NCI-H345 (cell line): ENCODE measurements at regions not wholly inside any gene's neighbourhood (a gene's known extent, or its start where the extent isn't known, plus 50 kb on each side); places are given as distances from the start of the nearest gene placed in this dataset.

ENCODE experiments used
- DNase-seq: peaks from one replicate; lab custom pipeline; 2025; lab: John Stamatoyannopoulos, UW

DNA sequence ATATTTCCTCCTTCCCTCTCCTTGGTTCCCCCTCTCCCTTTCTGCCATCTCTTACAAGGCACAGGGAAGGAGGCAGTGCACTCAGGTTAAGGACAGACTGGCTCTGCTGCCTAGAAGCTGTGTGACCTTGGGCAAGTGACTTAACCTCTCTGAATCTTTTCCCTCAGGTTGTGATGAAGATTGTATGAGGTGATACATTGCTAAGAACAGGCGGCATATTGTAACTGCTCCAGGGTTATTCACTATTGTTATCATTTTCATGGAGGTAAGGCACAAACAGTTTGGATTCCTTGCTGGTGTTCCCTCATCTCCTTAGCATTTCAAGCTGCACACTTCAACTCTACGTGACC lies 126.6 kb upstream of the CXCR4 start:
- DNase-seq = no peak

DNA sequence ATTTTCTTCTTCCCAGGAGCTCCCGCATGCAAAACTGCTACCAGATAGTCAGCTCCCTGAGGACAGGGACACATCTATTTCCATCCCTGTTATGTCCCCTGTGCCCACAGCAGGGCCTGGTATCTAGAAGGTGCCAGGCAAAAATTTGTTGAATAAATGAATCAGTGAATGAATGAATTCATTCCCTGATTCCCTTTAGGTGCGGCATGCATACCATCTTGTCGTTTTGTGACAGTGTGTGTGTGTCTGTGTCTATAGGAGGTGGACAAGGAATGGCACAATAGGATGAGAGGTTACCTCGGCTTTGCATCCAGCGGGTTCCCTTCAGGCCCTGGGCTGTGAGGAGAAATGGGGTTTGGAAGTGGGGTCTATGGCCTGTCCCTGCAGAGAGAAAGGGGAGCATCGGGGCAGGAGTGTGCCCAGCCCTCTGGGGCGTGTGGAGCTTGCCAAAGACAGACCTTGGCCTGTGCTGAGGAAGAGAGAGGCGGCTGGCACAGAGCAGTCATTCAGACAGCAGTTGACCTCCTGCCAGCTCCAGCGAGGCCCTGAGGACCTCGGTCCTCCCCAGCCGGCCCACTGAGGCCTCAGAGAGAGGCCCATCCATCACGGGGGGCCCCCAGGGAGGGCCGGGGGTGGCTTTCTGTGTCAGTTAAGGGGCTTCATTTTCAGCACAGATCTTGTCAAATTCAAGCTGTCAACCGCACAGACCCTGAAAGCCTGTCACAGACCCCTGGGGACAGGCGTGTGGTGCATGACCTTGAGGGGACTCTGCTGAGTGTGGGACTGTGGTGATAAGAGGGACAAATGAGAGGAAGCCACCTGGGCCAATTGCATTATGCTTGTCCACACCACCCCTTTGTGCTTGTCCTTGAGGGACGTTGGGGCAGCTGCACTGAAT lies 125.9 kb upstream of the CXCR4 start:
- no peak for DNase-seq

DNA sequence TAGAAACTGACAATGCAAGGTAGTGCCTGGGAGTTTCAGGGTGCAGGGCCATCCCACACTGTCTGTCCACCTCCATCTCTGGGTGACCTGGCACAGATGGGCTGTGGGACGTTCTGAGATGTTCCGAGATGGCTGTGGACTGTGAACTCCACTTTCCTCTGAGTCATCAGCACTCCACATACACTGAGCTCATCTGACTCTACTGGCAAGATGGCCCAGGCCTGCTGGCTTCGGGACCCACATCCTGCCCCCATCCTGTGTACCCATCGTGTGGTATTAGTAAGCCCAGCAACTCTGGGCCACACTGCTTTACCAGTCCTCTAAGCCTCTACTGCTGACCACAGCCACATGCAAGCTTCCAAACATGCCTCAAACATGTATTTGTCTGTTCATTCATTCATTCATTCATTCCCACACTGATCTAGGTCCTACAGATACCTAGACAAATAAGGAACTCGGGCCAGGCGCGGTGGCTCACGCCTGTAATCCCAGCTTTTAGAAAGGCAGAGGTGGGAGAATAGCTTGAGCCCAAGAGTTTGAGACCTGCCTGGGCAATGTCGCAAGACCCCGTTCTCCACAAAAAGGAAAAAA lies 124.8 kb upstream of the CXCR4 start:
- no peak for DNase-seq

DNA sequence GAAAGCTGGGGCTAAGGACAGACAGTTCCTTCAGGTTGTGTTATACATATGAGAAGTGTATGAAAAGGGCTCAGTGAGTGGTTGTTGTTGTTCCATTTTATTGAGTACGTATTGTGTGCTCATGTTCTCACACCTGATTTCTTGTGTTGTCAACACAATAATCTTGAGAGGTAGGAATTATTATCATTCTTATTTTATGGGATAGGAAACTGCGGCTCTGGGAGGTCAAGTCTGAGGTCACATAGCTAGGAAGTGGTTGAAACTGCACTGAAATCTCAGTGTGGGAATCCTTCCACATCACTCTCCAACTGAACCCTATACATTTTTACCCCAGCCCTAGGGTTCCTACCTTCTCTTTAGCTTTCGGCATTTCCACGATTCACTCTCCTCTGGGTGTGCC lies 124.2 kb upstream of the CXCR4 start:
- DNase-seq = no peak

DNA sequence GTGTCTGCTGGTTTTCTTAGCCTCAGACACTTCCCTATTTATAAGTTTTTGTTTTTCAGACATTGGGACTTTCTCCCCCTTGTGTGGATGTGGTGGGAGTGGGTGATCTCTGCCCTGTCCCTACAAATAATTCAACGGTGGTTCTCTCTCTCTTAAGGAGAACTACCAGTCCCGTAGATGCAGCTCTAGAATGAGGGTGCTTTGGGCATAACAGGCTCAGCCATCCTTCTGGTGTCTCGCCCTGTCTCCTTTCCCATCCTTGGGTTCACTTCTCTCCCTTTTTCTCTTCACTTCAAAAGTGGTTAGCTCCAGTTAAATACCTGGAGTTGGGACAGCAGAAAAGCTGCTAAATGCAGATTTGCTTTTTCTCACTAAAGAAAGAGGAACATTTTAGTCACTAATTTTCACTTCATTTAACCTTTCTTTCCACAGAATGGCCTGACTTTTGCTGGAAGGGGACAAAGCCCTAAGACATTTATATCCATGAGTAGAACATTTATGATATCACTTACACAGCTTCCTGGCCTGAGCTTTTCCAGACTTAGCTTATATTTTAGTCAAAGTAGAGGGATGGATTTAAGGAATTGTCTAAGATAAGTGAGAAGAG lies 121.2 kb upstream of the CXCR4 start:
- no peak for DNase-seq

DNA sequence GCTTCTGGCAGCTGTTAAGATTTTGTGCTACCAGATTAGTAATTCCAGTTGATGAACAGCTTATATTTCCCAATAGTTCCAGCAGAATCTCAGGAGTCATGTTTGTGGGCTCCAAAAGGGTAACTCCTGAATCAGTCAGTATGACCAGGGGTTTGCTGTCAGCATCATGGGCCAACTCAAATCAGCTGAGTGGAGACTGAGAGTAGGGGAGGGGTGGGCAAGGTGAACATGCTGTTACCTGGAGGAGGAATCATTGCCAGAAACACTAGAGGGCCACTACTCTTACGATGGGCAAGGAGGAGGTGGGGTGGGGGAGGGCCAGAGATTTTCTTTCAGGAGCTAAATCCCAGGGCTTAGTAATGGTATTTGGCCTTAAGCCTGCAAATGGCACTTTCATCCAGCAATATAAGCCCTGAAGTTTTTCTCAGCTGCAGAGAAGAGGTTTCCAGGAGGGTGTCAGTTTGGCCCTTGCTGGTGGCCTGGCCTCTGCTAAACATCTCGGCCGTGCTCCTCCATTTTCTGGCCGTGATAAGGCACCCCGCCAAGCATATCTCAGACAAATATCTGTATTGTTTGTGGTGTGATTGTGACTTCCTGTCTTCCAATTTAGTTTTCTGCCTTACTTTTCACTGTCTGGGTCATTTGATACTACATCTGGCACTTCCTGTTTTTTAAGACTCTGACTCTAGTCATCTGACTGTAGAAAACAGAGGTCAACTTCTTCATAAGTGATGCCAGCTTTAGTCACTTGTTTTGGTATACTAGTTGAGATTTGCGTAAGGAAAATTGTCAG lies 120.5 kb upstream of the CXCR4 start:
- DNase-seq = no peak

DNA sequence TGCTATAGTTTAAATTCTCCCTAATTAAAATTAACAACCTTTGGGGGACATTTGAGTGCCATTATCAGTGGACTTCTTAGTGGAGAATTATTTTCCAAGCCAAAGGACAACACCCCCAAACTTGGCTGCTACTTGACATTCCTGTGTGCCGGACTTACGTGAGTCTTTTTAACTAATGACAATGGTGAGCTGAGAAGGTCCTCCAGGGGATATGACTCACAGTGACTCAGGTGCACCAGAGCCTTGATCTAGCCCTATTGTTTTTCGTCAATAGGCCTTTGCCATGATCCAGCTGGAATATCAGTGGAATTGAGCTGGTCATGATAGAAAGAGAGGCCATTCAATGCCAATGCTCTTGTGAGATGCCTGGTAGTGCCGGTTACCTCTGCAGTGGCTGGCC lies 118.1 kb upstream of the CXCR4 start:
- DNase-seq = no peak

DNA sequence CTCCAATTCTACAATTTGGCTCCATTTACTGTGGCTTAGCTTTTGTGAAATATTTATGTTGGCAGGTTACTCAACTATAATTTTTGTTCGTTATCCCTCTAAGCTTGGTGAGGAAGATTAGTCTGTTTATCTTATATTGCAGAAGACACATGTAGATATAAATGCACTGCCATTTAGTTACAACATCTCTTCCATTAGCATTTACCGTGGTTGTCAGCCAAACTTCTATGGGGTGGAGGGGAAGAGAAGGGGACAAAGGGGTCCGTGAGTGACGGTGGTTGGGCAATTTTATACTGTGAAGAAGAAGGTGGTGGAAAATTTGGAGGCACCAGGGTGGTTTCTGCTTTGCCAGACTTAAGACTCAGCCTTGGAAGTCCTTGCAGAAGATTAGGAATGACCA lies 117.6 kb upstream of the CXCR4 start:
- DNase-seq = no peak

DNA sequence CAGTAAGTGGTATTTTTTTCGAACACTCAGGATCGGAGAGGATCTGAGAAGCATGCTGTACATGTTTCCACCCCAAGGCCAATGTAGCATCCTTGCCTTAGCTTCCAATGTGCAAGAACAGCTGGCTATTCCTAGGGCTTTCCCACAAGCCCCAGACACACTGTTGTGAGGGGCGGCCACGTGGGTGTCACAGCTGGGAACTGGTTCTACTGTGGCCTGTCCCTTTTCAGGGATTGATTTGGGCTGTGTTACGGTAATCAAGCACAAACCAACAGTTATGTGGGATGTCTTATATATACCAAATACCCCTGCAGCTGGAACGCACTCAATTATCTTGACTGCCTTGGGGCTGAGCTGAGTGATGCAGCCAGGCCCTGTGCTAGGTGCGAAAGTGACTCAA lies 116.3 kb upstream of the CXCR4 start:
- DNase-seq = no peak

DNA sequence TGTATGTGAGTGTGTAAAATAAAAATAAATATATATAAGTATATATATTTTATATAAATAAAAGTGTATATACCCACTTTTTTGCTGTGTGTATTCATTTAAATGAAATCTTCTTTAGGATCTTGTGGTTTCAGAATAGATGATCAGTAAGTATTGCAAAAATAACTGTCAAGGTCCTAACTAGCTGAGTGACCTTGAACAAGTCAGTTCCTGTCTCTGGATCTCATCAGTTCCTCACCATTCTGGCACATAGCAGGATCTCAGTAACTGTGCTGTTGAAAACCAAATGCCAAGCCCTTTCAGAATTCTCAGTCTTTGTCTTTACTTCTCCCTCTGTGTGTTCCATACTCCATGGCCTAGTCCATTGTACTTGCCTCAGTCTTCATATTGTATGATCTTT lies 115.3 kb upstream of the CXCR4 start:
- no peak for DNase-seq

DNA sequence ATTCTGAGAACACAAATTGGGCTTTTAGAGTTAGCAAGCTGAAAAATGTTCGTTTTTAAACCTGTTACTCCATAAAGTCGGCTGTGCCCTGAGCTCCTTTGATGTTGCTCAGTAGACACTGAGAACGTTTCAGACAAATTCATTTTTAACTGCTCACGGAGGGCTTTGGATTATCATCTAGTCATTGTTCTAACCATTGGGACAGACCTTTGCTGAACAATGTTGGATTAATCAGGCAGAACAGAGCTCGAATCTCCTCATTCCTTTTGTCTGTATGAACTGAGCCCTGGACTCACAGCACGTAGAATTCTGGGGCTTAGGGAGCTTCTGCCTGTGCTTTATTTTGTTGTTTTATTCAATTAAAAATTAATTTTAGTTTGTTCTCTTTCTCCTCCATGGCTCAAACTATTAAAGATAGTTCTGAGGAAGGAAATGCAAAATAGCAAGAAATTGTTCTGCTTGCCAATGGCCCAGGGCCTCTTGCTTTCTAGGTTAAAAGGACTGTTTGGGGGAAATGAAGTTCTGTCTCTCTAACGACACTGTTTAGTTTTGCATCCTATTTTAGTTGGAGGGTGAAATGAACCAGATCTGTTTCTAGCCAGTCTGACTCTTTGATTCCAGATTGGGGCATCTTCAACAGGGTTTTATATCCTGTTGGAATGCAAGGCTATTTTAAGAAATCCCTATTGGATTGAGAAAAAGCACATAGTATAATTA lies 114.7 kb upstream of the CXCR4 start:
- DNase-seq = no peak

DNA sequence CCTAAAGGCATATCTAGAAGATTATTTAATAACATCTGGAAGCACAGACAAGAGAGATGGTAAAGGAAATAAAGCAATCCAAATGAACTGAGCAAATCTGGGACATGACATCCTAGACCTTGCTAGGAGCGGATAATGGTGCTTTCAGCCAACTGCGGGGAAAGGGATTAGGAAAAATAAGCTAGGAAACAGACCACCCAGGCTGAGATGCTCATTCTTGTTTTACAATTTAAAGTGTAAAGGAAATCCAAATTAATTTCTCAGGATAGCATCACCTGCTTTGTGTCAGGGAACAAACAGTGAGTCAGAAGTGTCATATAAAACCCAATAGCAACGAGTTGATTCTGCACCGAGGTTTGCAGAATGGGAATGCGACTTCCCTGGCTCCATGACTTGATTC lies 112.5 kb upstream of the CXCR4 start:
- DNase-seq = no peak

DNA sequence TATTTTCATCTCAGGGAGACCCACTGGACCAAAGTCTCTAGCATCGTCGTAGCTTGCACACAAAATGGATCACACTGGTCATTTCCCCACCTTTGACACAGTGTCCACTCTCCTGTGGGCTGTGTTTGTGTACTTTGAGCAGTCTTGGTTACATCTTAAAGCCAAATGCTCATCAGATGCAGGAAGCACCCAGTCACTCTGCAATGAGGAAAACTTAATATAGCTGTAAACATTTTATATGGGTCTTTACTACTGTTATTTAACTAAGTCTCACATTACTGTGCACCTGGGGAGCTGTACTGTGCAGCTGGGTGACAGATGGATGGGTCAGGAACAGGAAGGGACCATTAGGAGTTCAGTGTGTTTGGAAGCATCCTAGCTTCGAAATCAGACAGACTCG lies 109.0 kb upstream of the CXCR4 start:
- DNase-seq = no peak

DNA sequence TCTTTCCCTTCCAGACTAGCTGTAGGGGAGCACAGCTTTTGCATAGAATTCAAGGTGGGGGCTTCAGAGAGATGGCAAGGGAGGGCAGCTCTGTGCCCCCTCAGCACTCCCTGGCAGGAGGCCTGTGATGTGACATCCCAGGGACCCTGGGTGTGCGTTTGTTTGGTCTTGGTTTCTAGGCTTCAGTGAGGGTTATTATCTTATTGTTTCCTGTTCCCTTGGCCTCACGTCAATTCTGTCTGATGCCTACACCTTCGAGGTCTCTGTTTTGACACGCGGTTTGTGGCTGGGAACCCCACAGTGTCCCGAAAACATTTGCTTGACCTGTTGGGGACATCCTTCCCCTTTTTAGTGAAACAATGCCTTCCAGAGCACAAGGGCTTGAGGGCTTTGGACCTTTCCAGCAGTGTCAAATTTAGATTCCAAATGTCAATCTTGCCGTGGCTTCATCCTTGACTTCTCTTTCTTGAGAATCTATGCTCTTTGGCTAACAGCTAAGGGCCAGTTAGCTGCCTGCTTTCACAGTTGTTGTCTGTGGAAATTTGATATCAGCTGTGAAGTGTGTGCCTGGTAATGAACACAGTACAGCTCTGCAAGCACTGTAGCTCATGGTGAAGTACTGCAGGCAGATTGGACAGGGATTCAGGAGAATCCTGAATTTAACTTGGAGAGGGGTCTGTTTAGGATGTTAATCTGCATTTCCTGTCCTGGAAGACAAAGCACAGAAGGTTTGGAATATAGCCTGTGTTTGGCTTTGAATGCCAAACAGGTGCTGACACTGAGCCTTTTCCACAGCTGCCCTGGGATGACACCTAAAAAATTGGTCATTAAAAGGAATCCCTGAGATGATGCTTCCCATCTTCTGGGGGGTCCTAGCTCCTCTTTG lies 108.2 kb upstream of the CXCR4 start:
- peak; percentile 43 for DNase-seq

DNA sequence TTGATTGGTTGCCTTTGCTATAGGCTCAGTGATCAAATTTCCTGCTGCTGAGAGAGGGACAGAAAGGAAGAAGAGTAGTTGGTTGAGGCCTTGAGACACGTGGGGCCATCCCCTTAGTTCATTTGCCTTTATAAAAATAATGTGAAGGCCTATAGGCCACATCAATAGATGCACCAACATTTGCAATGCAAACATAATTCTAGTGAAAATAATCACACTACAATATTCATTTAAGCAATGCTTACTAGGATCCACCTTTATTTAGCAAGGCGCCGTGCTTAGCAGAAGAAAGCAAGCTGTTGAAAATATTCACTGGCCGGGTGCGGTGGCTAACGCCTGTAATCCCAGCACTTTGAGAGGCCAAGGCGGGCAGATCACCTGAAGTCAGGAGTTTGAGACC lies 105.3 kb upstream of the CXCR4 start:
- DNase-seq = no peak

DNA sequence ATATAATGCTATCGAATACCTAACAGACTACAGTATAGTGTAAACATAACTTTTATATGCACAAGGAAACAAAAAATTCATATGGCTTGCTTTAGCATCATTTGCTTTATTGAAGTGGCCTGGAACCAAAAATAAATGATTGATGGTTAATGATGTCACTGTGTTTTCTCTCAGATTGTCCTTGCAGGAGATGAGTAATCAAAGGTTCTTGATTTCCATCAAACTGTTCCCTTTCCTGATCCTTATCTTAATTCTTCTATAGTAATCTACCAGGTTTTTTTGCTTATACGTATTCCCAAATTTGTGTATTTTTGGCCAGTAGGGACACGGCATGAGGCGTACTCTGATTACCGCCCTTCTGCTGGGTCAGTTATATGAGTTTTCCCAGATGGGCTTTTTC lies 104.9 kb upstream of the CXCR4 start:
- DNase-seq = no peak

DNA sequence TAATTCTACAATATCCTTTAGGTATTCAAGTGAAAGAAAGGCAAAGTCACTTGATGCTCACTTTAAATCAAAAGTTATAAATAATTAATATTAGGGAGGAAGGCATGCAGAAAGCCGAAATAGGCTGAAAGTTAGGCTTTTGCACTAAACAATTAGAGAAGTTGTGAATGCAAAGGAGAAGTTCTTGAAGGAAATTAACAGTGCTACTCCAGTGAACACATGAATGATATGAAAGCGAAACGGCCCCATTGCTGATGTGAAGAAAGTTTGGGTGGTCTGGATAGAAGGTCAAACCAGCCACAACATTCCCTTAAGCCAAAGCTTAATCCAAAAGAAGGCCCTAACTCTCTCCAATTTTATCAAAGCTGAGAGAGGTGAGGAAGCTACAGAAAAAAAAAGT lies 103.1 kb upstream of the CXCR4 start:
- no peak for DNase-seq

DNA sequence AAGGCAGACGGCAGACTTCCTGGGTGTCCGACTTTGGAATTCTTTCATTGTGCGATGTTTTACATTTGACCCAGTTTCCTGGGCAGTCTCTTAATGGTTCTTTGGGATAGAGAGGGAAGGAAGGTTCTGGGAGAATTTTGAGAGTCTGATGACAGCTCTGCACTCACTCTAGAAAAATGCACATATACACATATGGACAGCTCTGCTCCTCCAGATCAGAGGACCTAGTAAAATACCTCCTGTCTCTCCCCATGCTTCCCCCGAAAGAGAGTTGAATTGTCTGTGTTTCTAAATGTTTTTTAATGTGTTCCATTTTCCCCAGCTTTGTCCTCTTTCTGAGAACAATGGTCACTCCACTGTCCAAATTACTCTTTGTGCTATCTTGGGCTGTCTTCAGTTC lies 102.0 kb upstream of the CXCR4 start:
- no peak for DNase-seq

DNA sequence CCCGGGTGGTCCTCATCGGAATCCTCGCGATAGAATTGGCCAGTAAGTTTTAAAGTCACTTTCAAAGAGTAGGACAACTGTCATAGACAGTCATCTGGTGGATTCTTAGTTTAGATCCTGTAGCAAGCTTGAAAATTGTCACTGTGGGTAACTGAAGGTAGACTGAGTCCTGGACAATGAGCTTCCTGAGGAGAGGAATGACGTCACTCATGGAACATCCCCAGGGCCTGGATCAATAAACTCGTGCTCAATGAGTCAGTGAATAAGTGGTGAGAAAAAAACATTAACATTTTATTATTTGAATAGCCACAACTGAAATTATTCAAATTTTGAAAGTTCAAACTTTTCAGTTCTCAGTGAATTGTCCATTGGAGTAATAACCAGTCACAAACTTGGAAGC lies 101.4 kb upstream of the CXCR4 start:
- no peak for DNase-seq

DNA sequence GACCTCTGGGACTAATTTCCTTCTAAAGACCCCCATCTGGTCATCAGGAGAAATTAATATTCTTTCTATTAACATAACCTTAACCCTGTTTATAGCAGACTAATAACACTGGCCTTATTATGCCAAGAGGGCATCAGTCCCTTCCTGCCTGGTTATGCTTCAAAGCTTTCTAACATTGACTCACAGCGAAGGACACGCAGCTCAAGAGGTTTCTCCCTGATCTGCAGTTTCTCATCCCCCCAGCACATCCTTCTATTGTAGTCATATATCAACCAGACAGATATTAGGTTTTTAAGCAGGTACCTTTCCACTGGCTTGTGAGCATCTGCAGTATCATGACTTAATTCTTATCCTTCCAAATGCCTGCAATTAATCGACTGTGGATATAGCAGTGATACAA lies 100.0 kb upstream of the CXCR4 start:
- no peak for DNase-seq

DNA sequence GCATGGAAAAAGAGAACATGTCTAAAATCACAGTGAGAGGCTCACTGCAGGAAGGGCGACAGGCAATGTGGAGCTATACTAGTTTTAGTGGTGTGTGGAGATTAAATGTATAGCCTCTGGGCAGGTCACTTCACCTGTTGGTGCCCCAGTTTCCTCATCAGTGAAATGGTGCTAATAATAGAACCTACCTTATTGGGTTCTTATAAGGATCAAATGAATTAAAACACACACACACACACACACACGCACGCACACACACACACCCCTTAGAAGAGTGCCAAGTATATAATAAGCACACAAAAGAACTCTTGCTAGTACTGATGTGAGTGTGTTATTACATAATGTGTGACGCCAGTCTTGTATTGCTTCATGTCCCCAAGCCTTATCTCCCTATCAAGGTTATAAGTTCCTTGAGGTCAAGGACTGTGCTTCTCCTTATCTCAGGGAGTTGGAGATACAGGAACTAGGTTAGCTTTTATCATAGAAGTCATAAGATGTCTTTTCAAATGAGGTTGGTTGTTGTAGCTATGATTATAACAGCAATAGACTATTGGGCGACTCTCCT lies 98.0 kb upstream of the CXCR4 start:
- DNase-seq = no peak
